HEK293T (cell line): ENCODE measurements at regions not wholly inside any gene's neighbourhood (a gene's known extent, or its start where the extent isn't known, plus 50 kb on each side); places are given as distances from the start of the nearest gene placed in this dataset.

Source experiments
- ARNT ChIP-seq: fragments of 450-650 bp; IDR thresholded peaks from 2 replicates; pipeline ENCODE4 v1.6.1; 2017; ENCODE audit warnings: mild to moderate bottlenecking
- BHLHE40 ChIP-seq: fragments of 450-650 bp; IDR thresholded peaks from 2 replicates; pipeline ENCODE4 v1.6.1; 2016; ENCODE audit warnings: mild to moderate bottlenecking, moderate library complexity, borderline replicate concordance
- CTBP1 ChIP-seq: fragments of 450-650 bp; IDR thresholded peaks from 2 replicates; pipeline ENCODE4 v1.6.1; 2016; ENCODE audit warnings: borderline replicate concordance
- ELF4 ChIP-seq: fragments of 450-650 bp; IDR thresholded peaks from 2 replicates; pipeline ENCODE4 v1.6.1; 2017; ENCODE audit warnings: antibody characterized with exemption
- FOXA1 ChIP-seq: fragments of 450-650 bp; IDR thresholded peaks from 2 replicates; pipeline ENCODE4 v1.6.1; 2016; ENCODE audit warnings: mild to moderate bottlenecking
- FOXK2 ChIP-seq: fragments of 450-650 bp; IDR thresholded peaks from 2 replicates; pipeline ENCODE4 v1.6.1; 2016; ENCODE audit warnings: mild to moderate bottlenecking
- FOXM1 ChIP-seq: fragments of 450-650 bp; IDR thresholded peaks from 2 replicates; pipeline ENCODE4 v1.6.1; 2017; ENCODE audit warnings: mild to moderate bottlenecking, borderline replicate concordance
- HDGF ChIP-seq: fragments of 450-650 bp; IDR thresholded peaks from 2 replicates; pipeline ENCODE4 v1.6.1; 2017; ENCODE audit warnings: antibody characterized with exemption, borderline replicate concordance
- NFRKB ChIP-seq: fragments of 450-650 bp; IDR thresholded peaks from 2 replicates; pipeline ENCODE4 v1.6.1; 2016; ENCODE audit warnings: mild to moderate bottlenecking, moderate library complexity
- SP1 ChIP-seq: fragments of 450-650 bp; IDR thresholded peaks from 2 replicates; pipeline ENCODE4 v1.6.1; 2017
- SUZ12 ChIP-seq: fragments of 450-650 bp; IDR thresholded peaks from 2 replicates; pipeline ENCODE4 v1.6.1; 2016; ENCODE audit warnings: mild to moderate bottlenecking
- TARDBP ChIP-seq: fragments of 450-650 bp; IDR thresholded peaks from 2 replicates; pipeline ENCODE4 v1.6.1; 2016
- ZNF384 ChIP-seq: fragments of 450-650 bp; IDR thresholded peaks from 2 replicates; pipeline ENCODE4 v1.6.1; 2016
- TF ChIP-seq, protein P1 (sequence below): fragments of 450-650 bp; IDR thresholded peaks from 2 replicates; pipeline ENCODE4 v1.6.1; 2016

DNA sequence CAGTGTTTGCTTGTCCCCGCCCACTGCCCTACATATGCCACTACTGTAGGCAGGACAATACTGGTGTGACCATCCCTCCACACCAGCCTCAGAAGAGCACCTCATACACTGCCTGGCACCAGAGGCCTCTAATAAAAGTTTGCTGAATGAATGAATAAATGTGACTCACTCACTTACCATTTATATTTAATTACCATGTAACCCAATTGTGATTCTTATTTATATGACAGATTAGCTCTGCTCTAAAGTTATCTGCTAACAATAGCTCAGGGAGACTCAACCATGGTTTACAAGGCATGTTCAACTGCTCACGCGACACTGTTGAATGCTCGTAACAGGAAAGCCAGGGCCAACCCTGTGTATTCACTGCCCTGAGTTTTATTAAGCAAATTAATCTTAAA lies 66.0 kb upstream of the DOCK9 start:
- TF ChIP-seq SP1 (no peak), FOXK2 (no peak), FOXM1 (no peak), SUZ12 (no peak), CTBP1 (no peak), TARDBP (no peak), ARNT (no peak), ZNF384 (no peak), BHLHE40 (no peak), ELF4 (no peak), HDGF (no peak), NFRKB (no peak), FOXA1 (no peak)
- TF ChIP-seq, protein P1, sequence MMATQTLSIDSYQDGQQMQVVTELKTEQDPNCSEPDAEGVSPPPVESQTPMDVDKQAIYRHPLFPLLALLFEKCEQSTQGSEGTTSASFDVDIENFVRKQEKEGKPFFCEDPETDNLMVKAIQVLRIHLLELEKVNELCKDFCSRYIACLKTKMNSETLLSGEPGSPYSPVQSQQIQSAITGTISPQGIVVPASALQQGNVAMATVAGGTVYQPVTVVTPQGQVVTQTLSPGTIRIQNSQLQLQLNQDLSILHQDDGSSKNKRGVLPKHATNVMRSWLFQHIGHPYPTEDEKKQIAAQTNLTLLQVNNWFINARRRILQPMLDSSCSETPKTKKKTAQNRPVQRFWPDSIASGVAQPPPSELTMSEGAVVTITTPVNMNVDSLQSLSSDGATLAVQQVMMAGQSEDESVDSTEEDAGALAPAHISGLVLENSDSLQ = no peak
